ENCODE measurements at regions not wholly inside any gene's neighbourhood (a gene's known extent, or its start where the extent isn't known, plus 50 kb on each side); places are given as distances from the start of the nearest gene placed in this dataset.

DNA sequence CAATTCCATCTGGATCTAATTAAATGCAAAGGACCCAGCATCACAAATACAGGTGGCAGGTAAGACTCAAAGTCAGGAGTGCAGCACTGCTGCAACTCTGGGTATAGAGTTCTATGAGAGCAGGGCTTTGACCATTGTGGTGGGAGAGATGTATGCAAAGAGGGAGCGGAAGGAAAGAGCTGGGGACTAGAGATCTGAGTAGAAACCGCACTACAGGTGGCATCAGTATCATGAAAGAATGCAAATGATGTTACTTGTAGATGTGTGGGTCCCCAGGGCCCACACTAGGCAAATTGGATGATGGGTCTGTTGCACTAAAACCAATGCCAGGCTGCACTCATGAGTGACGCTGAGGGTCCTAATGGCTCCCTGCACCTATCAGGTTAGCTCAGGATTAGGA lies 287.1 kb upstream of the ASIC2 start:
- H3K36me3 ChIP-seq = no peaks in the 10 kb centered on the region
- 92% methylated on average over 3 of the region's 3 CpGs for WGBS, 2 donors
- no peak overlapping the region for H3K27ac ChIP-seq
- H3K9me3 ChIP-seq = no peaks in the 10 kb centered on the region
- TF ChIP-seq EP300 (IDR thresholded peaks at IDR 0.05) = no peak
- no peak for TF ChIP-seq POLR2A (IDR thresholded peaks at IDR 0.05)
- TF ChIP-seq, protein P1, sequence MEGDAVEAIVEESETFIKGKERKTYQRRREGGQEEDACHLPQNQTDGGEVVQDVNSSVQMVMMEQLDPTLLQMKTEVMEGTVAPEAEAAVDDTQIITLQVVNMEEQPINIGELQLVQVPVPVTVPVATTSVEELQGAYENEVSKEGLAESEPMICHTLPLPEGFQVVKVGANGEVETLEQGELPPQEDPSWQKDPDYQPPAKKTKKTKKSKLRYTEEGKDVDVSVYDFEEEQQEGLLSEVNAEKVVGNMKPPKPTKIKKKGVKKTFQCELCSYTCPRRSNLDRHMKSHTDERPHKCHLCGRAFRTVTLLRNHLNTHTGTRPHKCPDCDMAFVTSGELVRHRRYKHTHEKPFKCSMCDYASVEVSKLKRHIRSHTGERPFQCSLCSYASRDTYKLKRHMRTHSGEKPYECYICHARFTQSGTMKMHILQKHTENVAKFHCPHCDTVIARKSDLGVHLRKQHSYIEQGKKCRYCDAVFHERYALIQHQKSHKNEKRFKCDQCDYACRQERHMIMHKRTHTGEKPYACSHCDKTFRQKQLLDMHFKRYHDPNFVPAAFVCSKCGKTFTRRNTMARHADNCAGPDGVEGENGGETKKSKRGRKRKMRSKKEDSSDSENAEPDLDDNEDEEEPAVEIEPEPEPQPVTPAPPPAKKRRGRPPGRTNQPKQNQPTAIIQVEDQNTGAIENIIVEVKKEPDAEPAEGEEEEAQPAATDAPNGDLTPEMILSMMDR (IDR thresholded peaks at IDR 0.05) = no peak
- H3K4me1 ChIP-seq = peaks cover 0 to 4% (median 0%) of the 10 kb centered on the region in 4 donors
- no peak overlapping the region for H3K4me3 ChIP-seq
- DNase-seq (ENCODE audit: low spot score in 2 of 2) = no peak
- no peaks in the 10 kb centered on the region for H3K27me3 ChIP-seq

DNA sequence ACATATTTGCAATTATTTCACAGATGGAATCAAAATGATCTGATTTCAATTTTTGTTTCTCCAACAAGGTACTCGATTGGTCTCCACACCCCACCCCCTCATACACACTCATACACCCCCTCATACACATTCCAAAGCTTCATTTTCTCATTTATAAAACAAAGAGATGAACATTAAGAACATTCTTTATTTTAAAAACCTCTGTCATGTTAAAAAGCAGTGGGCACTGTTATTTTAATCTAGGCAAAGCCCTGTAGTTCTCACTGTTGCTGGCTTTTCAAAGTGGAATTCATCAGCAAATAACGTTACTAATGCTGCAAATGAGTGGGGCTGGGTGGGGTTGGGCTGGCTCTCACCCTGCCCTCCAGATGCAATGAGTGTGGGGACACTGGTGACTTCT lies 289.6 kb upstream of the ASIC2 start:
- Histone ChIP-seq H3K4me3 (no peak overlapping the region), H3K36me3 (no peaks in the 10 kb centered on the region), H3K4me1 (peaks cover 0 to 4% (median 0%) of the 10 kb centered on the region in 4 donors), H3K27ac (no peak overlapping the region), H3K27me3 (no peaks in the 10 kb centered on the region), H3K9me3 (no peaks in the 10 kb centered on the region)
- no peak for DNase-seq (ENCODE audit: low spot score in 2 of 2)
- 34 to 35% methylated on average over 2 of the region's 2 CpGs for WGBS, 2 donors
- TF ChIP-seq EP300 (IDR thresholded peaks at IDR 0.05) (no peak), POLR2A (IDR thresholded peaks at IDR 0.05) (no peak)
- TF ChIP-seq, protein P1 (IDR thresholded peaks at IDR 0.05) = no peak

DNA sequence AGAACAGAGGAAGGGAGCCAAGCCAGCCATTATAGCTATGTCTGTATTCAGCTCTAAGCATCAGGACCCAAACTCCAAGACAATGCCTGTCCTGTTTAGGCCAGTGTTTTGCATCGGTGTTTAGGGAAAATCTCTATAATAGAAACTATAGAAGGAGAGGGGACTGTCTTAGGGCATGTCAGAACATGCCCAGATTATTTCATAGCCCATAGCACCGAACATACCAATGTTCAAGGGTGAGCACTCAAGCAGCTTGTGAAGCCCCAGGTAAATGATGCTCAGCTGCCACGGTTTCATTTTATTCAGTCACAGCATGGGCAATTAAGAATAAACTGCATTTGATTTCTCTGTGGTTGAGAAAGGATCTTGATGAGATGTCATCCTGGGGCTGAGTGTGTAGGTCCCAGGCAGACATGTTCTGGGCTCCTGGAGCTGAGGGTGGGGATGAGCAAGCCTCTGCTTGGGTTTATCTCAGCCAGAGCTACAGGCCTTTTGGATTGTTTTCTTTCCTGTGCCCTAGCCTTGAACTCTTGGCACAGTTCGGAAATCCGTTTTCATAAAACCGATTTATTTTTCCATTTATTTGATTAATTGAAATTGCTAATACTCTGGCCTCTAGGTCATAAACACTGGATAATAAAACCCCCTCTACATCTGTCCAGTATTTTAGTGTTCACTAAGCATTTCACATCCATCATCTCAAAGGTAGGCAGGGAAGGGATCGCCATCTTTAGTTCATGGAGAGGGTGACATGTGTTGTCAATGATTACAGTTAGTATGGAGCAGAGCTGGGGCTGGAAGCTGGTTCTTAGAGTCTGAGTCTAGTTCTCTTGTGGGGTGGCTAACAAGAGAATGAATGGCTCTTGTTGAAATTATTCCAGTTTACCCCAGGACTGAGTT lies 290.7 kb upstream of the ASIC2 start:
- Histone ChIP-seq H3K27me3 (no peaks in the 10 kb centered on the region), H3K36me3 (no peaks in the 10 kb centered on the region), H3K4me1 (peaks cover 0 to 4% (median 0%) of the 10 kb centered on the region in 4 donors), H3K27ac (no peak overlapping the region), H3K4me3 (no peak overlapping the region), H3K9me3 (no peaks in the 10 kb centered on the region)
- no peak for DNase-seq (ENCODE audit: low spot score in 2 of 2)
- WGBS, 2 donors = 53 to 54% methylated on average over 7 of the region's 7 CpGs
- TF ChIP-seq, protein P1 (IDR thresholded peaks at IDR 0.05) = no peak
- no peak for TF ChIP-seq POLR2A (IDR thresholded peaks at IDR 0.05)
- no peak for TF ChIP-seq EP300 (IDR thresholded peaks at IDR 0.05)

DNA sequence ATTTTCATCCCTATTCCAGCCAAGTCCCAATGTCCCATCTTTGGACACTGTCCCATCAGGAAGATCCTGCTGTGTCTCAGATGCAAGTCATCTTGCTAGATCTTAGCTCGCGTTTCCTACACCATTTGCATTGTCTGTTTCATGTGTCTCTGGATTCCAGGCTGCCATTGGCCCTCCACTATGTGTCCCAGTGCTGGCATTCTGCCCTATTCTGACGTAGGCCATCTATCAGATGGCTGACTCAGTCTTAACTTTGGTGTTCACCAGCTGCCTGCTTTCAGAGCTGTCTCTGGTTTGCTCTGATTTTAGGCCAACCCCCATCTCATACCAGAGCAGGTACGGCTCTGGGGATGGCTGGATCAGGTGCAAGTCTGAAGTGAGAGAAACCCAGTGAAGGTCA lies 300.9 kb upstream of the ASIC2 start:
- whole genome bisulfite sequencing, 2 donors = 77 to 80% methylated on average over 4 of the region's 4 CpGs
- Histone ChIP-seq H3K9me3 (no peaks in the 10 kb centered on the region), H3K4me3 (no peak overlapping the region), H3K36me3 (no peaks in the 10 kb centered on the region), H3K4me1 (no peaks in the 10 kb centered on the region), H3K27ac (no peak overlapping the region), H3K27me3 (no peaks in the 10 kb centered on the region)
- no peak for TF ChIP-seq POLR2A (IDR thresholded peaks at IDR 0.05)
- no peak for TF ChIP-seq EP300 (IDR thresholded peaks at IDR 0.05)
- TF ChIP-seq, protein P1 (IDR thresholded peaks at IDR 0.05) = no peak
- DNase-seq (ENCODE audit: low spot score in 2 of 2) = no peak

DNA sequence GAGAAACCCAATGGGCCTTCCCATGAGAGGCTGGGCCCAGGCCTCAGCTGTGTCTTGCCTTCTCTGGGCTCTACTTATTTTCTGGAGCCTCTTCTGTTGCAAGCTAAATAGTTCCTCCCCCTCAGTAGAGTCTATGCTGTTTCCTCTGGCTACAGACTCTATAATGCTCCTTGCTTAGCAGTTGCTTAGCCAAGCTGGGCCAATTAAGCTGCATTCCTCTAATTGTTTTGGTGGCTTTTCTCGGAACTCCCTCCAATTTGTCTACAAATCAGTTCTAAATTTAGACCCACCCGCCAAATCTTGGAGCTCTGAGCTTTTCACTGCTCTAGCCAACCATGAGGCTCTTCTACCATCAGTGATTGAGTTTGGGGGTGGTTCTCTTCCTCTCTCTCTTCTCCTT lies 302.7 kb upstream of the ASIC2 start:
- H3K4me1 ChIP-seq = no peaks in the 10 kb centered on the region
- H3K9me3 ChIP-seq = no peaks in the 10 kb centered on the region
- no peaks in the 10 kb centered on the region for H3K36me3 ChIP-seq
- no peaks in the 10 kb centered on the region for H3K27me3 ChIP-seq
- no peak for DNase-seq (ENCODE audit: low spot score in 2 of 2)
- H3K4me3 ChIP-seq = no peak overlapping the region
- TF ChIP-seq POLR2A (IDR thresholded peaks at IDR 0.05) (no peak), EP300 (IDR thresholded peaks at IDR 0.05) (no peak)
- TF ChIP-seq, protein P1 (IDR thresholded peaks at IDR 0.05) = no peak
- 17 to 18% methylated on average over 2 of the region's 2 CpGs for WGBS, 2 donors
- no peak overlapping the region for H3K27ac ChIP-seq
